Left ventricle myocardium inferior (tissue), 1 donor: ENCODE measurements at regions not wholly inside any gene's neighbourhood (a gene's known extent, or its start where the extent isn't known, plus 50 kb on each side); places are given as distances from the start of the nearest gene placed in this dataset.
"Not testable (repeated sequence)": the region's sequence is repeated elsewhere in the genome, so short reads cannot be mapped to it uniquely, and the experiment has no call there.

Source experiments
- DNase-seq: peaks from one replicate; pipeline ENCODE4 v3.0.0-alpha.2; 2020
- H3K27ac ChIP-seq: fragments of 200-600 bp; replicated peaks from 2 replicates; pipeline ENCODE4 v1.8.0; 2021
- H3K27me3 ChIP-seq: fragments of 200-600 bp; 2 replicates; pipeline ENCODE4 v1.8.0; 2021; ENCODE audit warnings: low read depth
- H3K36me3 ChIP-seq: fragments of 200-600 bp; 2 replicates; pipeline ENCODE4 v1.8.0; 2021
- H3K4me1 ChIP-seq: fragments of 200-600 bp; 2 replicates; pipeline ENCODE4 v1.8.0; 2021
- H3K4me3 ChIP-seq: fragments of 200-600 bp; 2 replicates; pipeline ENCODE4 v1.8.0; 2021; ENCODE audit warnings: mild to moderate bottlenecking, moderate library complexity
- H3K9me3 ChIP-seq: fragments of 200-600 bp; replicated peaks from 2 replicates; pipeline ENCODE4 v1.8.0; 2021
- intact Hi-C: fragments of 100-400 bp; cut with micrococcal nuclease; formaldehyde crosslinking; loops from one replicate; pipeline ENCODE4 v1.11.0; 2022
- TF ChIP-seq, protein P1 (sequence below): fragments of 200-600 bp; IDR thresholded peaks from 2 replicates; pipeline ENCODE4 v1.8.0; 2021; ENCODE audit warnings: antibody characterized with exemption, mild to moderate bottlenecking, borderline replicate concordance
- donor health status: DM: no; HTN: yes; CAD: no; lungs with severe emphysema.

DNA sequence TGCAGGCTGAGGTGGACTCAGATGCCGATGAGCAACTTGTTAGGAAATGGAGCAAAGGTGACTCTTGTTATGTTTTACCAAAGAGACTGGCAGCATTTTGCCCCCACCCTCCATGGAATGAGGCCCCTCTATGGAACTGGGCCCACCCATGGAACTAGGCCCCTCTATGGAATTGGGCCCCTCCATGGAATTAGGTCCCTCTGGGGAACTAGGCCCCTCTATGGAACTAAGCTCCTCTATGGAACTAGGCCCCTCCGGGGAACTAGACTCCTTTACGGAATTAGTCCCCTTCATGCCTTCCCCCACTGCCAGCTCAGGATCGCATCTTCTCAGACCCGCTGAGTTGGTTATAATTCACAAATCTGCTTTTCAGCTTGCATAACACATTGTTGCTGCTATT, 144.9 kb downstream of the THBS2 start:
- H3K9me3 ChIP-seq: peaks cover 4% of the 10 kb centered on the region
- intact Hi-C loops: no loop called here
- no peaks in the 10 kb centered on the region for H3K36me3 ChIP-seq
- no peak overlapping the region for H3K4me3 ChIP-seq
- TF ChIP-seq, protein P1, sequence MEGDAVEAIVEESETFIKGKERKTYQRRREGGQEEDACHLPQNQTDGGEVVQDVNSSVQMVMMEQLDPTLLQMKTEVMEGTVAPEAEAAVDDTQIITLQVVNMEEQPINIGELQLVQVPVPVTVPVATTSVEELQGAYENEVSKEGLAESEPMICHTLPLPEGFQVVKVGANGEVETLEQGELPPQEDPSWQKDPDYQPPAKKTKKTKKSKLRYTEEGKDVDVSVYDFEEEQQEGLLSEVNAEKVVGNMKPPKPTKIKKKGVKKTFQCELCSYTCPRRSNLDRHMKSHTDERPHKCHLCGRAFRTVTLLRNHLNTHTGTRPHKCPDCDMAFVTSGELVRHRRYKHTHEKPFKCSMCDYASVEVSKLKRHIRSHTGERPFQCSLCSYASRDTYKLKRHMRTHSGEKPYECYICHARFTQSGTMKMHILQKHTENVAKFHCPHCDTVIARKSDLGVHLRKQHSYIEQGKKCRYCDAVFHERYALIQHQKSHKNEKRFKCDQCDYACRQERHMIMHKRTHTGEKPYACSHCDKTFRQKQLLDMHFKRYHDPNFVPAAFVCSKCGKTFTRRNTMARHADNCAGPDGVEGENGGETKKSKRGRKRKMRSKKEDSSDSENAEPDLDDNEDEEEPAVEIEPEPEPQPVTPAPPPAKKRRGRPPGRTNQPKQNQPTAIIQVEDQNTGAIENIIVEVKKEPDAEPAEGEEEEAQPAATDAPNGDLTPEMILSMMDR: no peak
- H3K4me1 ChIP-seq: no peaks in the 10 kb centered on the region
- no peak overlapping the region for H3K27ac ChIP-seq
- peaks cover 16% of the 10 kb centered on the region for H3K27me3 ChIP-seq
- DNase-seq: no peak

DNA sequence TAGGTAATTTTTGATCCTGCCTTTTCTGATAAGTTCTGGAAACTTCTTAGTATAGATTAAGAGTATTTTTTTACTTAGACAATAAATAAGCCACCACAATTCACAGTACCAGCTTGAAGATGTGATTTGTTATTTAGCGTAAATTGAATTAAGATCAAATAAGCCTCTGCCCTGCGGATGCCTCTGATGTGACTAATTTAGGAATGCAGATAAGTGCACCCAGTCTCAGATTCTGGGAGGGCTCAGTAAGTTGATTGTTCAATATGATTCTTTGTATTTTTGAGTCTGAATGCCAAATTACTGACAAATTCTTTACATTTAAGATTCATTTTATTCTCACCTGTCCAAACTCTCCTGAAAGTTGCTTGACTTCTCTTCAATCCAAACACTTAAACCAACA, 147.5 kb downstream of the THBS2 start:
- no peaks in the 10 kb centered on the region for H3K36me3 ChIP-seq
- no peak for DNase-seq
- H3K27ac ChIP-seq: no peak overlapping the region
- H3K4me1 ChIP-seq: no peaks in the 10 kb centered on the region
- TF ChIP-seq, protein P1: no peak
- peaks cover 10% of the 10 kb centered on the region for H3K27me3 ChIP-seq
- no peak overlapping the region for H3K4me3 ChIP-seq
- peaks cover 9% of the 10 kb centered on the region for H3K9me3 ChIP-seq
- intact Hi-C loops: no loop called here

DNA sequence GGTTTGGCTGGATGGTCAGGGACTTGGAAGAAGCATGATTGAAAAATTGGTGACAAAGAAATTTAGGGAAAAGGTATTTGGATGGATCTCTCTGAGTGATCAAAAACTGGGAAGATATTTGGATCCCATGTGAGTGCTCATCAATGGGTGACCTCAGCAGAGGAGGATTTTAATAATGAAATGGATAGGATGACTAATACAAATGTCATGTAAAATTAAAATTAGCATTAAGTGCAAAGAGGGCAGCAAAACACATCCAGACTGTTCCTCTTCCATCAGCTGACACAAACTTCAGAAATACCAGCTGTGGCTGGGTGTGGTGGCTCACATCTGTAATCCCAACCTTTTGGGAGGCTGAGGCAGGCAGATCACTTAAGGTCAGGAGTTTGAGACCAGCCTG, 151.7 kb downstream of the THBS2 start:
- TF ChIP-seq, protein P1: no peak
- Histone ChIP-seq H3K4me1 (no peaks in the 10 kb centered on the region), H3K27me3 (peaks cover 23% of the 10 kb centered on the region), H3K36me3 (no peaks in the 10 kb centered on the region), H3K9me3 (peaks cover 9% of the 10 kb centered on the region), H3K27ac (no peak overlapping the region), H3K4me3 (no peak overlapping the region)
- intact Hi-C loops: no loop called here
- DNase-seq: no peak

DNA sequence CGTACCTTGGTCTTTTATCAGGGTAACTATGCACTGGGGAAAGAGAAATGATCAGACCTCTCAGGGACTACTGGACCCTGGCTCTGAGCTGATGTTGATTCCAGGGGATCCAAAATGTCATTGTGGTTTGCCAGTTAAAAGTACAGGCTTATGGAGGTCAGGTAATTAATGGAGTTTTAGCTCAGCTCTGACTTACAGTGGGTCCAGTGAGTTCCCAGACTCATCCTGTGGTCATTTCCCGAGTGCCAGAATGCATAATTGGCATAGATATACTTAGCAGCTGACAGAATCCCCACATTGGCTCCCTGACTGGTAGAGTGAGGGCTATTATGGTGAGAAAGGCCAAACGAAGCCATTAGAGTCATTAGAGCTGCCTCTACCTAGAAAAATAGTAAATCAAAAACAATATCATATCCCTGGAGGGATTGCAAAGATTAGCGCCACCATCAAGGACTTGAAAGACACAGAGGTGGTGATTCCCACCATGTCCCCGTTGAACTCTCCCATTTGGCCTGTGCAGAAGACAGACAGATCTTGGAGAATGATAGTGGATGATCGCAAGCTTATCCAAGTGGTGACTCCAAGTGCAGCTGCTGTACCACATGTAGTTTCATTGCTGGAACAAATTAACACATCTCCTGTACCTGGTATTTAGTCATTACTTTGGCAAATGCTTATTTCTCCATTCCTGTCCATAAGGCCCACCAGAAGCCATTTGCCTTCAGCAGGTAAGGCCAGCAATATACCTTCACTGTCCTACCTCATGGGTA, 152.4 kb downstream of the THBS2 start:
- Histone ChIP-seq H3K4me3 (no peak overlapping the region), H3K27ac (no peak overlapping the region), H3K27me3 (peaks cover 26% of the 10 kb centered on the region), H3K36me3 (no peaks in the 10 kb centered on the region), H3K4me1 (no peaks in the 10 kb centered on the region), H3K9me3 (peaks cover 9% of the 10 kb centered on the region)
- intact Hi-C loops: no loop called here
- no peak for DNase-seq
- TF ChIP-seq, protein P1: no peak

DNA sequence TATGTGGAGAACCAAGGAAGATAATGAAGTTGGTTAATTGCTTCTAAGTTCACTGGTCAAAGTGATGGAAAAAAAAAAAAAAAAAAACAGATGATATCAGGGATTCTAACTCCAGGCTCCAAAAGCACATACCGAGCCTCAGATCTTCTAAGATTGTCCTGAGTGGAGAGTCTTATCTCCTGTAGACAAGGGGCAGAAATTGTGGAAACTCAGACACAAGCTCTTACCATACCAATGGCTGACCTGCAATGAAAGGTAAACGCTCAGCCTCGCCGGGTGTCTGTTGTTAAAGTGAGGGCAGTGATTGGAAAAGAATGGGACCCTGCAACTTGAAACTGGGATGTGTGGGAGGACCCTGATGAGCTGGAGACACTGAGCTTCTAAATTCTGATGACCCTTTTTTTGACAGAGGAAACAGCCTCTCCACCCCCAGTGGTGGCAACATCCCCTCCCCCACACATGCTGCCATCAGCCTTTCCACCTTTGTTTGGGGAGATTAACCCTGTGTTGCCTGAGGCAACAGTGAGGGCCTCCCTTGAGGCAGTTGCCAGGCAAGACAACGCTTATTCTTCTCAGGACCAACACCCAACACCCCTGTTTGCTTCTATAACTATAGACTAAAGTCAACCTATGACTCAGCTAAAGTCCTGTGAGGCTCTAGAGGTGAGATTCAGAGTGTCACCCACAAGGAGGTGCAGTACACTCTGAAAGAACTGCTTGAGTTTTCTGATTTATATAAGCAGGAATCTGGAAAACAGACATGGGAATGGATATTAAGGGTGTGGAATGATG, 154.0 kb downstream of the THBS2 start:
- H3K36me3 ChIP-seq: no peaks in the 10 kb centered on the region
- H3K9me3 ChIP-seq: peaks cover 9% of the 10 kb centered on the region
- no peak for DNase-seq
- TF ChIP-seq, protein P1: no peak
- H3K27me3 ChIP-seq: peaks cover 33% of the 10 kb centered on the region
- no peak overlapping the region for H3K4me3 ChIP-seq
- intact Hi-C loops: no loop called here
- H3K27ac ChIP-seq: no peak overlapping the region
- no peaks in the 10 kb centered on the region for H3K4me1 ChIP-seq

DNA sequence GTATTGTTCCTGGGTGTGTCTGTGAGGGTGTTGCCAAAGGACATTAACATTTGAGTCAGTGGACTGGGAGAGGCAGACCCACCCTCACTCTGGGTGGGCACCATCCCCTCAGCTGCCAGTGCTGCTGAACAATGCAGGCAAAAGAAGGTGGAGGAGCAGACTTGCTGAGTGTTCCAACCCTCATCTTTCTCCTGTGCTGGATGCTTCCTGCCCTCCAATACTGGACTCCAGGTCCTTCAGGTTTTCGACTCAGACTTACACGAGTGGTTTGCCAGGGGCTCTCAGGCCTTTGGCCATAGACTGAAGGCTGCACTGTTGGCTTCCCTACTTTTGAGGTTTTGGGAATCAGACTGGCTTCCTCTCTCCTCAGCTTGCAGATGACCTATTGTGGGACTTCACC, 155.0 kb downstream of the THBS2 start:
- intact Hi-C loops, H3K36me3 ChIP-seq, H3K4me1 ChIP-seq, DNase-seq, H3K27ac ChIP-seq, H3K9me3 ChIP-seq, H3K4me3 ChIP-seq: not testable (repeated sequence)
- peaks cover 42% of the 10 kb centered on the region for H3K27me3 ChIP-seq
